NCI-H69 (cell line): ENCODE measurements at regions not wholly inside any gene's neighbourhood (a gene's known extent, or its start where the extent isn't known, plus 50 kb on each side); places are given as distances from the start of the nearest gene placed in this dataset.
A peak's percentile ranks its signal among the peaks of the same experiment; 100 is the strongest.

Experiments
- DNase-seq: peaks from one replicate; lab custom pipeline; 2025; lab: John Stamatoyannopoulos, UW

DNA sequence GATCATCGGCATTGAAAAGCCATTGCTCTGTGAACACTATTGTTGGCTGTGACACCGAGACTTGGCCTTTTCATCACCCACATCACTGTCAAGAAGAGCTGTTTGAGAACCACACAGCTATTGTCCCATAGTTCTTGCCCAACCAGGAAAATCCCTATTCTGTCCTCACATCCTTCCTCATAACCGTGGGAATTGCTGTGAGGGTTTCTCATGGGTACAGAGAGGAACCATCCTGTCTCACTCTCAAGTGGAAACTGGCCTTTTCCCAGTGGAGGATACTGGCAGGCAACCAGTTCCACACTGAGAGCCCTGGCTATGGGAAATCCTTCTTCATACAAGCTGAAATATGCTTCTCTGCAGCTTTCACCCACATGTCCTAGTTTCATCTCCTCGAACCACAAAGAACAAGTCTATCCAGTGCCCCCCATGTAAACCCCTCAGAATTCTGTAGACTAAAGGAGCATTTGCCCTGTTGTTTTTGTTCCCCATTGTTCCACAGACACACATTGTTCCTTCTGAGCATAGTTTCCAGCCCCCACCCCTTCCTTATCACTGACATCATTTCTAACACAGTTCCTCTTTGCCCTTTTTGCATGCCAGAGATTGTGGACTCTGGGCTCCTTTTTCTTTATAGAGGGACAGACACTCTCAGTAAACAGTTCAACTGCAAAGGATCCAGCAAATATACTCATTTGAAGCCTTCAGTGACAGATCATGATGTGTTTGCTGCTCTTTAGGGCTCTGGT is 57.8 kb upstream of the C5orf46 start:
- DNase-seq, result no peak

DNA sequence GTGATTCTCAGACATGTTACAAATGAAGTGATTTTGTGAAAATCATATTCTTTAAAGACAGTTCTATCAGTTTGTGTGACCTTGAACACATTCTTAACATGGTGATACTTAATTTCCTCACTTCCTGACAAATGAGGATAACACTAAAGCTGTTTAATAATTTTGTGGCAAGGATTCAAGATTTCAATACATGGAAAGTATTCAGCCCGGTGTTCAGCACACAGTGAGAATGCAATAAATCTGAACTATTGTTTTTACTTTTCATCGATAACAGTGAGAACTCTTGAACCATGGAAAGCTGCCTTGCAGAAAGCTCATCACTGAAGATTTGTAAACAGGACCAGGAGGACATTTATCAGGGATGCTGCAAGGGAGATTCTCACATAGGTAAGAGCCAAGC is 57.1 kb upstream of the C5orf46 start:
- DNase-seq, result no peak

DNA sequence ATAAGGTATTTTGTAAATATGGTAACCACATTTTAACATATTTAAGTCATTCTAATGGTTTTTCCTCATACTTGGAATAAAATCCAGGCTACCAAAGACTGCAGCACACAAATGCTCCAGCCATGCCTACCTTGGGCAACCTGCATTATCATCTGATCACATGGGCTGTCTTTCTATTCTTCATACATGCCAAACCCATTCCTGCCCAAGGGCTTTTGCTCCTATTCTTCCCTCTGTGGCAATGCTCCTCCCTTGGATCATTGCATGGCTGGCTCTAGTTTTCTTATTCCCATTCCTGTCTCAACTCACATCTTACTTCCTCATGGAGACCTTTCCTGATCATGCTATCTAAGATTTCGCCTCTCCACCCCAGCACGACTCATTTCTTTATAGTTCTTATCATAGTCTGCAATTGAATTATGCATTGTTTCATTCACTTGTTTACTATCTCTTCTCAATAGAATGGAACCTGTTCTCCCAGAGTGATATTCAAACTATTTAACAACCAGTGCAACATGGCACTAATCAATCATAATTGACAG is 54.9 kb upstream of the C5orf46 start:
- DNase-seq, result no peak

DNA sequence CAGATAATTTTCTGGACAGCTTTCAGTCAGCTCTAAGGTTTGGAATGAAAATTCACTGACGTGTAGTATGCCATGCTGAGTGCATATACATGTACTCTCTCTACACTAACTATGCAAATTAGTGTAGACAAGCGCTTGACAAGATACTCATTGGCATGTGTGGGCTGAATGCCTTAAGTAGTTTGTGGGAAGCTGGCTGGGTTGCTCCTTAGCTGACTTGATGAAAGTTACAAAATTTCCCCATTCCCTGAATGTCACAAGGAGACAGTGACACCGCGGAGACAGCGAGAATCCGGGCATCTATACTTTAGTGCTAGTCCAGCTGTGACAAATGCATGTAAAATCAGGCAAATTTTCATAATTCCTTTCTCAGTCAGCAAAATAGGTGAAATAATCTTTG is 51.6 kb upstream of the C5orf46 start:
- no peak for DNase-seq

DNA sequence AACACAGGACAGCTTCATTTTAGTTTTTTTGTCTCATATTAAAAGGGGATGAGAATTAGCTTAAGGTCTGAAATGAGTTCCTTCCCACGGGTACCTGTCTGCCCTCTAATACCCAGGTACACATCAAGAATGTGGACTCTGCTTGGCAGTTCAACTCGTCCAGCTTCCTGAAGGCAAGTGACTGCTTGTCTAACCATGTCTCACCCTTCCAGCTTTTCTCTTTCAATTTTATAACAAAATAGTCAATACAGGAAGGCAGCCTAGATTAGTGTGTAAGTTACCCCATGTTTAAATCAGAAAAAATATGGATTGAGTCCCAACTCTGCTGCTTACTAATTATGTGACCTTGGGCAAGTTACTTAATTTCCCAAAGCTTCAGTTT is 50.5 kb upstream of the C5orf46 start:
- DNase-seq, result no peak

DNA sequence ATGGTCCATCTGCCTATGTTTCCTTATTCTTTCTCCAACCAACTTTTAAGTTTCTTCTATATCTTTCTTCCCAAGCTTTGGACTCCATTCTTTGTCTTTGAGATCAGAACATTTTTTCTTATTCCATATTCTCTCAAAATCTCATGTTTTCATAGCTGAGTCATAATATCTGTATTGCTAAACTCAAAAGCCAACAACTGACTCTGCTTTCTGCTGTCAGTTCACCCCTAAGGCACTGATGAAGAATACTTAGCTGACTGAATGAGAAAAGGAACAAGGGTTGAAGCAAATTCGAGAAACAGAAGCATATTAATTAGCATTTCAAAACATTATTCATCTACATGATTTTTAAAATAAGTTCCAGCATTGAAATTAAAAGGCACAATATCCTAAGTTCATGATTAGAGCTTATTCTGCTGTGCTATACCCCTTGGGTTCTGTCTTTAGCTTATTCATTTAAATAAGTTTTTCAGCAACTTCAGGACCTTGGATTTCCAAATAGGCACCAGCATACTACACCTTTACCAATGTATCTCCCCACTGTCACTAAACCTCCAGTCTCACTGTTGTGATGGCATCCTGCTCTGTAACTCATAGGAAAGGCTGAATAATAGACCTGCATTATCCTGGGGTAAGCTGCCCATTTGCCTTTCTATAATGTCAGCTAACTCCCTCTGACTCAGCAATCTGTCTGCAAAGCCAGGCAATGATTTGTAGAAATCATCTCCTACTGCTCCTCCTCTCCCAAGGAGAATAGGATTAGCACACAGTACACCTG is 49.9 kb upstream of the C5orf46 start:
- peak; percentile 22 for DNase-seq
